Immature natural killer cell (primary cell): ENCODE measurements at regions not wholly inside any gene's neighbourhood (a gene's known extent, or its start where the extent isn't known, plus 50 kb on each side); places are given as distances from the start of the nearest gene placed in this dataset.
"Not testable (repeated sequence)": the region's sequence is repeated elsewhere in the genome, so short reads cannot be mapped to it uniquely, and the experiment has no call there.

Source experiments
- DNase-seq, 3 donors: peaks; one replicate each; pipeline ENCODE4 v3.0.0; 2022; ENCODE audit warnings: mixed read lengths in 1 of 3
- H3K27ac Mint-ChIP-seq, 6 donors: one replicate each; pipeline ENCODE4 v1.8.0; 2020; ENCODE audit warnings: mixed read lengths in 6 of 6, mild to moderate bottlenecking in 5 of 6, inconsistent platforms in 4 of 6, moderate library complexity in 3 of 6
- H3K27me3 Mint-ChIP-seq, 3 donors: one replicate each; pipeline ENCODE4 v1.8.0; 2020 to 2021; ENCODE audit warnings: low read depth in 3 of 3, mild to moderate bottlenecking in 3 of 3, mixed read lengths in 3 of 3, moderate library complexity in 3 of 3, inconsistent platforms in 1 of 3
- H3K36me3 Mint-ChIP-seq, 3 donors: one replicate each; pipeline ENCODE4 v1.8.0; 2020; ENCODE audit warnings: mixed read lengths in 3 of 3, inconsistent platforms in 2 of 3, mild to moderate bottlenecking in 2 of 3
- H3K4me1 Mint-ChIP-seq, 2 donors: one replicate each; pipeline ENCODE4 v1.8.0; 2020; ENCODE audit warnings: inconsistent platforms in 2 of 2, mild to moderate bottlenecking in 2 of 2, mixed read lengths in 2 of 2, moderate library complexity in 1 of 2
- H3K4me3 Mint-ChIP-seq, 5 donors: one replicate each; pipeline ENCODE4 v1.8.0; 2020; ENCODE audit warnings: mild to moderate bottlenecking in 5 of 5, mixed read lengths in 5 of 5, inconsistent platforms in 3 of 5, moderate library complexity in 3 of 5
- H3K9me3 Mint-ChIP-seq, 6 donors: one replicate each; pipeline ENCODE4 v1.8.0; 2020; ENCODE audit warnings: mild to moderate bottlenecking in 6 of 6, mixed read lengths in 6 of 6, inconsistent platforms in 4 of 6, moderate library complexity in 3 of 6

- Mint-ChIP-seq H3K9me3 (peaks cover 0 to 12% (median 5%) of the 10 kb centered on the region in 6 donors), H3K4me3 (no peak overlapping the region), H3K27me3 (no peaks in the 10 kb centered on the region), H3K4me1 (no peaks in the 10 kb centered on the region), H3K36me3 (no peaks in the 10 kb centered on the region), H3K27ac (no peak overlapping the region)
- DNase-seq: no peak
Measured at GRCh38 chr12:78566456-78566855, 298.1 kb upstream of the SYT1 start.

- Mint-ChIP-seq H3K27me3 (no peaks in the 10 kb centered on the region), H3K36me3 (no peaks in the 10 kb centered on the region), H3K27ac (no peak overlapping the region), H3K4me1 (no peaks in the 10 kb centered on the region), H3K9me3 (peaks cover 3 to 24% (median 8%) of the 10 kb centered on the region in 6 donors), H3K4me3 (no peak overlapping the region)
- DNase-seq: no peak
Measured at GRCh38 chr12:78568321-78569020, 296.1 kb upstream of the SYT1 start.

GRCh38 chr12:78571953-78572352 is 292.6 kb upstream of the SYT1 start:
- DNase-seq: no peak
- Mint-ChIP-seq H3K36me3 (no peaks in the 10 kb centered on the region), H3K9me3 (peaks cover 3 to 42% (median 9%) of the 10 kb centered on the region in 6 donors), H3K4me1 (no peaks in the 10 kb centered on the region), H3K4me3 (no peak overlapping the region), H3K27ac (no peak overlapping the region), H3K27me3 (no peaks in the 10 kb centered on the region)

- H3K4me3 Mint-ChIP-seq, H3K4me1 Mint-ChIP-seq, DNase-seq, H3K27me3 Mint-ChIP-seq, H3K36me3 Mint-ChIP-seq, H3K27ac Mint-ChIP-seq: not testable (repeated sequence)
- peaks cover 10 to 51% (median 18%) of the 10 kb centered on the region in 6 donors for H3K9me3 Mint-ChIP-seq
Measured at GRCh38 chr12:78575208-78575607, 289.4 kb upstream of the SYT1 start.

GRCh38 chr12:78579846-78580245 is 284.7 kb upstream of the SYT1 start:
- peaks cover 16 to 52% (median 21%) of the 10 kb centered on the region in 6 donors for H3K9me3 Mint-ChIP-seq
- no peaks in the 10 kb centered on the region for H3K4me1 Mint-ChIP-seq
- no peaks in the 10 kb centered on the region for H3K27me3 Mint-ChIP-seq
- H3K27ac Mint-ChIP-seq: no peak overlapping the region
- H3K4me3 Mint-ChIP-seq: no peak overlapping the region
- no peaks in the 10 kb centered on the region for H3K36me3 Mint-ChIP-seq
- no peak for DNase-seq

- Mint-ChIP-seq H3K9me3 (peaks cover 15 to 53% (median 22%) of the 10 kb centered on the region in 6 donors), H3K27me3 (no peaks in the 10 kb centered on the region), H3K27ac (no peak overlapping the region), H3K4me3 (no peak overlapping the region), H3K4me1 (no peaks in the 10 kb centered on the region), H3K36me3 (no peaks in the 10 kb centered on the region)
- no peak for DNase-seq
Measured at GRCh38 chr12:78580296-78580695, 284.3 kb upstream of the SYT1 start.

GRCh38 chr12:78584695-78585094 is 279.9 kb upstream of the SYT1 start:
- no peak for DNase-seq
- peaks cover 14 to 58% (median 23%) of the 10 kb centered on the region in 6 donors for H3K9me3 Mint-ChIP-seq
- no peaks in the 10 kb centered on the region for H3K4me1 Mint-ChIP-seq
- H3K36me3 Mint-ChIP-seq: no peaks in the 10 kb centered on the region
- no peak overlapping the region for H3K27ac Mint-ChIP-seq
- no peak overlapping the region for H3K4me3 Mint-ChIP-seq
- H3K27me3 Mint-ChIP-seq: no peaks in the 10 kb centered on the region

GRCh38 chr12:78585132-78585531 is 279.4 kb upstream of the SYT1 start:
- Mint-ChIP-seq H3K27me3 (no peaks in the 10 kb centered on the region), H3K9me3 (peaks cover 14 to 53% (median 23%) of the 10 kb centered on the region in 6 donors), H3K4me3 (no peak overlapping the region), H3K36me3 (no peaks in the 10 kb centered on the region), H3K27ac (no peak overlapping the region), H3K4me1 (no peaks in the 10 kb centered on the region)
- DNase-seq: no peak

GRCh38 chr12:78586790-78587189 is 277.8 kb upstream of the SYT1 start:
- no peak overlapping the region for H3K27ac Mint-ChIP-seq

GRCh38 chr12:78599366-78599765 is 265.2 kb upstream of the SYT1 start:
- no peak overlapping the region for H3K4me3 Mint-ChIP-seq
- no peaks in the 10 kb centered on the region for H3K36me3 Mint-ChIP-seq
- H3K9me3 Mint-ChIP-seq: peaks cover 14 to 61% (median 25%) of the 10 kb centered on the region in 6 donors
- H3K27ac Mint-ChIP-seq: no peak overlapping the region
- H3K27me3 Mint-ChIP-seq: peaks cover 0 to 2% (median 1%) of the 10 kb centered on the region in 3 donors
- DNase-seq: no peak
- H3K4me1 Mint-ChIP-seq: no peaks in the 10 kb centered on the region

More at GRCh38 chr12:78586790-78587189, 277.8 kb upstream of the SYT1 start:
- DNase-seq: no peak
- Mint-ChIP-seq H3K9me3 (peaks cover 12 to 45% (median 23%) of the 10 kb centered on the region in 6 donors), H3K27me3 (no peaks in the 10 kb centered on the region), H3K4me1 (no peaks in the 10 kb centered on the region), H3K4me3 (no peak overlapping the region), H3K36me3 (no peaks in the 10 kb centered on the region)

GRCh38 chr12:78600541-78600940 is 264.0 kb upstream of the SYT1 start:
- Mint-ChIP-seq H3K27ac (no peak overlapping the region), H3K4me3 (no peak overlapping the region)

GRCh38 chr12:78611504-78611903 is 253.1 kb upstream of the SYT1 start:
- H3K9me3 Mint-ChIP-seq: peaks cover 14 to 34% (median 20%) of the 10 kb centered on the region in 6 donors
- H3K27ac Mint-ChIP-seq: no peak overlapping the region

More at GRCh38 chr12:78600541-78600940, 264.0 kb upstream of the SYT1 start:
- DNase-seq: no peak
- Mint-ChIP-seq H3K9me3 (peaks cover 16 to 61% (median 23%) of the 10 kb centered on the region in 6 donors), H3K36me3 (no peaks in the 10 kb centered on the region), H3K27me3 (peaks cover 0 to 2% (median 1%) of the 10 kb centered on the region in 3 donors), H3K4me1 (no peaks in the 10 kb centered on the region)

GRCh38 chr12:78612190-78612589 is 252.4 kb upstream of the SYT1 start:
- H3K4me3 Mint-ChIP-seq: no peak overlapping the region
- H3K27ac Mint-ChIP-seq: no peak overlapping the region
- no peaks in the 10 kb centered on the region for H3K36me3 Mint-ChIP-seq

More at GRCh38 chr12:78611504-78611903, 253.1 kb upstream of the SYT1 start:
- Mint-ChIP-seq H3K4me1 (no peaks in the 10 kb centered on the region), H3K36me3 (no peaks in the 10 kb centered on the region), H3K4me3 (no peak overlapping the region), H3K27me3 (no peaks in the 10 kb centered on the region)
- DNase-seq: no peak

GRCh38 chr12:78617683-78618082 is 246.9 kb upstream of the SYT1 start:
- H3K36me3 Mint-ChIP-seq: no peaks in the 10 kb centered on the region
- peaks cover 5 to 31% (median 16%) of the 10 kb centered on the region in 6 donors for H3K9me3 Mint-ChIP-seq
- no peak for DNase-seq
- no peaks in the 10 kb centered on the region for H3K4me1 Mint-ChIP-seq
- no peak overlapping the region for H3K27ac Mint-ChIP-seq
- H3K4me3 Mint-ChIP-seq: no peak overlapping the region
- no peaks in the 10 kb centered on the region for H3K27me3 Mint-ChIP-seq

More at GRCh38 chr12:78612190-78612589, 252.4 kb upstream of the SYT1 start:
- Mint-ChIP-seq H3K27me3 (no peaks in the 10 kb centered on the region), H3K9me3 (peaks cover 14 to 31% (median 20%) of the 10 kb centered on the region in 6 donors), H3K4me1 (no peaks in the 10 kb centered on the region)
- DNase-seq: no peak
